Esophagus squamous epithelium (tissue), 4 donors: ENCODE measurements at regions not wholly inside any gene's neighbourhood (a gene's known extent, or its start where the extent isn't known, plus 50 kb on each side); places are given as distances from the start of the nearest gene placed in this dataset.
"Not testable (repeated sequence)": the region's sequence is repeated elsewhere in the genome, so short reads cannot be mapped to it uniquely, and the experiment has no call there.

Source experiments
- CTCF ChIP-seq, 6 experiments: fragments of 450-650 bp in 4 of 6; fragments of 200-600 bp in 2 of 6; sonication (generic) in 2 of 6; IDR thresholded peaks; one replicate each; pipeline ENCODE4 v1.5.1; 2016 to 2019; ENCODE audit warnings: antibody characterized with exemption in 6 of 6, mild to moderate bottlenecking in 4 of 6, moderate library complexity in 4 of 6
- POLR2A ChIP-seq, 4 donors: fragments of 450-650 bp; IDR thresholded peaks; one replicate each; pipeline ENCODE4 v1.6.1; 2017; ENCODE audit warnings: antibody characterized with exemption in 4 of 4, mild to moderate bottlenecking in 4 of 4, moderate library complexity in 3 of 4

GRCh38 chr5:143982957-143983356 lies 171.0 kb downstream of the HMHB1 start:
- TF ChIP-seq CTCF, POLR2A (IDR thresholded peaks at IDR 0.05): not testable (repeated sequence)
